ENCODE measurements at regions not wholly inside any gene's neighbourhood (a gene's known extent, or its start where the extent isn't known, plus 50 kb on each side); places are given as distances from the start of the nearest gene placed in this dataset.

DNA sequence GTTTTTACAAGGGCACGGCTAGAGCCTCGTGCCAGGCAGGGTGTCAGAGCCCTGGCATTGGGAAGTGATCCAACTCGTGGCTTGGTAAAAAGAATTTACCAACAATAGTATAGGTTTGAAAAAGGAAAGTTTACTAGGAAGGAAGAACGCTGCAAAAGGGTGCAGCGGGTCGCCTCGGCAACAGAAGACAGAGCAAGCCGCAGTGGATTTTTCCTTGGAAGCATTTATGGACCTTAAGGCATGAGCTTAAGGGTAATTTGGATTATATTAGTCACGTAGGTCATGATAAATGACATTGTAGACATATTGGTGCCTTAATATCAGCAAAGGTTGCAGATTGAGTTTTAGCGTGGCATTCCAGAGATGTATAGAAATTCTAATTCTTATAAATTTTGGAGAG is 163.4 kb upstream of the PPP2R3A start:
- TF ChIP-seq, protein P1, sequence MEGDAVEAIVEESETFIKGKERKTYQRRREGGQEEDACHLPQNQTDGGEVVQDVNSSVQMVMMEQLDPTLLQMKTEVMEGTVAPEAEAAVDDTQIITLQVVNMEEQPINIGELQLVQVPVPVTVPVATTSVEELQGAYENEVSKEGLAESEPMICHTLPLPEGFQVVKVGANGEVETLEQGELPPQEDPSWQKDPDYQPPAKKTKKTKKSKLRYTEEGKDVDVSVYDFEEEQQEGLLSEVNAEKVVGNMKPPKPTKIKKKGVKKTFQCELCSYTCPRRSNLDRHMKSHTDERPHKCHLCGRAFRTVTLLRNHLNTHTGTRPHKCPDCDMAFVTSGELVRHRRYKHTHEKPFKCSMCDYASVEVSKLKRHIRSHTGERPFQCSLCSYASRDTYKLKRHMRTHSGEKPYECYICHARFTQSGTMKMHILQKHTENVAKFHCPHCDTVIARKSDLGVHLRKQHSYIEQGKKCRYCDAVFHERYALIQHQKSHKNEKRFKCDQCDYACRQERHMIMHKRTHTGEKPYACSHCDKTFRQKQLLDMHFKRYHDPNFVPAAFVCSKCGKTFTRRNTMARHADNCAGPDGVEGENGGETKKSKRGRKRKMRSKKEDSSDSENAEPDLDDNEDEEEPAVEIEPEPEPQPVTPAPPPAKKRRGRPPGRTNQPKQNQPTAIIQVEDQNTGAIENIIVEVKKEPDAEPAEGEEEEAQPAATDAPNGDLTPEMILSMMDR (IDR thresholded peaks at IDR 0.05 in 2 of 3, conservative IDR thresholded peaks at IDR 0.05 in 1 of 3; ENCODE audit: insufficient read depth in 2 of 3, low read depth in 1 of 3, low read length in 3 of 3) = no peak
- no peak for TF ChIP-seq POLR2A (conservative IDR thresholded peaks at IDR 0.05)

Data from K562 (cell line).